HG03342 (cell line): ENCODE measurements at regions not wholly inside any gene's neighbourhood (a gene's known extent, or its start where the extent isn't known, plus 50 kb on each side); places are given as distances from the start of the nearest gene placed in this dataset.
A peak's percentile ranks its signal among the peaks of the same experiment; 100 is the strongest.
"Not testable (repeated sequence)": the region's sequence is repeated elsewhere in the genome, so short reads cannot be mapped to it uniquely, and the experiment has no call there.

Experiments
- ATAC-seq: cut with Tn5 transposase; IDR thresholded peaks from one replicate; pipeline ENCODE4 v1.9.1; 2021; ENCODE audit warnings: mild to moderate bottlenecking, moderate library complexity; ENCODE audit not compliant: unreplicated experiment

DNA sequence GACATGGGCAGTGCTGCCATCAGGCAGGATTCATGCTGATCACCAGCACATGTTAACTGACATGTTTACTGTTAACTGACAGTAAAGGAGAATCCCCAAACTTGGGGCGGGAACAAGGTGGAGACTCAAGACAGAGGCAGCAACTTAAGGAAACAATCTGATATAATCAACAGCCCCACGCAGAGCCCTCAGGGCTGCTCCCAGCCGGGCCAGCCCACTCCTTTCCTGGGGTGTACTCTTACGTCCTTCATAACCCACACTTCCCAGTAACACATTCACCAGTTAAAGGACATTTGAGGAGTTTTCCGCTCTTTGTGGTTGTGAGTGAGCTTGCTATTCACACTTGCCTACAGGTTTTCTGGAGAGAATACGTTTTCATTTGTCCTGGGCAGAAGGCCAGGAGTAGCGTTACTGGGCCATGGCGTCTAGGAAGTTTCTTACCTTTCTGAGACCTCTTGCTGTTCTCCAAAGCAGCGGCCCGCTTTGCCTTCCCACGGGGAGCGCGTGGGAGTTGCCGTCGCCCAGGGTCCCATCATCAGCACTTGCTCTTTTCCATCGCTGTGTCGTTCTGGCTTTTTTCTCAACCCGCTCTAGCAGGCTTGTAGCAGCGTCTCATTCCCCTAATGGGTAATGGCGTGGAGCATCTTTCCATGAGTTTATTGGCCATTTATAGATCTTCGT lies 56.4 kb downstream of the FOXF2 start:
- ATAC-seq, result no peak

DNA sequence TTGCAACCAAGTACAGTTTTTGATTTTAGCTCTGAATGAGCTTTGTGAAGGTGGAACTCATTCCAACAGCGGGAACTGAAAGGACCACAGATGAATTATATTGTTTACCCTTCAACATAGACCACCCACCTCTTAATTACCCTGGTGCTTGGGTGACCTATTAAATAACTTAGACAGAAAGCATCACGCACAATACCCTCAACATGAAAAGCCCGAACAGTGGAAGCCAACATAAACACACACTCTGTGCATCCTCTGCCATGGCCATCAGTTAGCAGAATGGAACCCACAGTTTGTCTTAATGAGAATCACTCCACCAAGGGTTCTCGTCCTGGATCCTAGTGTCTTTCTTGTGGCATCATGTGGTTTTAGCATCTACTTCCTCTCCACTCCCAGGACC lies 60.5 kb downstream of the FOXF2 start:
- ATAC-seq, result no peak

DNA sequence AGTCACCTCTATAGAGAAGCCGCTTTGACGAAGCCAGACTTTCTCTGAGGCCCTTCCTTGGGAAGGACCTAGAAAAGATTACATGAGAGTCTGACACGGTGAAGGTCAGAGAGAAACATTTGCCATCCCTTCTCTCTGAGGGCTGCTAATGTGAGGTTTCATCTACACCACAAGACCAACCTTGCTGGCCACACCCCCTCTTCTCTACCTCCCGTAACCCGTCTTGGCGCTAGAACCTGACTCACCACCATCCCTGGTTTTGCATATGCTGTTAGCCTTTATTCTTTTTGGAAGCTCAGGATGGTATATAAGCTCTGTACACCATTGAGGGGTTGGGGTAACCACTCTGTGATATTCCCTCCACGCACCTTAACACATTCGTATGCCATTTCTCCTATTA lies 63.6 kb downstream of the FOXF2 start:
- ATAC-seq, result no peak

DNA sequence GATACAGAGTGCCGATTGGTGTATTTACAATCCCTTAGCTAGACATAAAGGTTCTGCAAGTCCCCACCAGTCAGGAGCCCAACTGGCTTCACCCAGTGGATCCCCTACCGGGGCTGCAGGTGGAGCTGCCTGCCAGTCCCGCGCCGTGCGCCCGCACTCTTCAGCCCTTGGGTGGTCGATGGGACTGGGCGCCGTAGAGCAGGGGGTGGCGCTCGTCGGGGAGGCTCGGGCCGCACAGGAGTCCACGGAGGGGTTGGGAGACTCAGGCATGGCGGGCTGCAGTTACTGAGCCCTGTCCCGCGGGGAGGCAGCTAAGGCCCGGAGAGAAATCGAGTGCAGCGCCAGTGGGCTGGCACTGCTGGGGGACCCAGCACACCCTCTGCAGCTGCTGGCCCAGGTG lies 67.4 kb downstream of the FOXF2 start:
- ATAC-seq, result not testable (repeated sequence)

DNA sequence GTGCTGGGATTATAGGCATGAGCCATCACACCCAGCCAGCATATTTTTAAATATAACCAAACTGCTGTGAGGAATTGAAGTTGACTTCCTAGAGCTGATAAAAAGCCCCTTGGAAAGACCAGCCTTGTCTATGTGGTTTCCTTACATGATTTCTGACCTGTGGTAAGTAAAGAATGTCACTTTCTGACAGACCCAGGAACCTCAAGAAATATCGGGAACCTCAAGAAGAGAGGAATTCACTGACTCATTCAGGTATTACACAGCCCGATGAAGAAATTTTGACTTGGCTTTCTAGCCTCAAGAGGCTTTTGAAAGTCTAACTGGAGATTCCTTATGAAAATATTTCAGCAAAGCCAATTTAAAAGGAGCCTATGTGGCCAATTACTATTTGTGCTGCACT lies 71.8 kb downstream of the FOXF2 start:
- ATAC-seq, result no peak

DNA sequence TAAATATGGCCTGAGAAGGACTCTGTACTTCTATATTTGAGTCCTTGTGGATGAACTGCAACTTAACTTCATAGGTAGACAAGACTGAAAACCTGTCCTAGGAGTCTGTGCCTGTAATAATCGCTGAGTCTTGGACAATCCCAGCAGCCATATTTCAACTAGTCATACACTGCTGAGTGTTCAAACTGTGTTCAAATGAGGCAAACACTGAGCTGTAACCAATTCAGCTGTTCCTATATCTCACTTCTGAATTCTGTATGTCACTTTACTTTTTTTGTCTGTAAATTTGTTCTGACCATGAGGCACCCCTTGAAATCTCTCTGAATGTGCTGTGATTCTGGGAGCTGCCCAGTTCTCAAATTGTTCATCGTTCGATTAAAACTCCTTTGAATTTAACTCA lies 72.4 kb downstream of the FOXF2 start:
- ATAC-seq, result no peak

DNA sequence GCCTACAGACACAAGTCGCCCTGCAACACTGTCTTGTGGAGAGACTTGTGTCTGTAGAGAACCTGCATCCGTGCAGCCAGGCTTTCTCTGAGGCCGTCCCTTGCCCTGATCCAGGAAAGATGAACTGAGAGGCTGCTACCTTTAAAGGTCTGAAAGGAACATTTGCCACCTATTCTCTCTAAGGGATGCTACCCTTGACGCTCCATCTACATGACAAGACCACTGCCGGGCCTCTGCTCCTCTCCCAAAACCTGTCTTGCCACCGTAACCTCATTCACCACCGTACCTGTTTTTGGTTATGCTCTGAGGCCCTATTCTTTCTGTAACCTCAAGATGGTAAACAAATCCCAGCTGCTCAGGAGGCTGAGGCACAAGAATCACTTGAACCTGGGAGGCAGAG lies 73.9 kb downstream of the FOXF2 start:
- no peak for ATAC-seq

DNA sequence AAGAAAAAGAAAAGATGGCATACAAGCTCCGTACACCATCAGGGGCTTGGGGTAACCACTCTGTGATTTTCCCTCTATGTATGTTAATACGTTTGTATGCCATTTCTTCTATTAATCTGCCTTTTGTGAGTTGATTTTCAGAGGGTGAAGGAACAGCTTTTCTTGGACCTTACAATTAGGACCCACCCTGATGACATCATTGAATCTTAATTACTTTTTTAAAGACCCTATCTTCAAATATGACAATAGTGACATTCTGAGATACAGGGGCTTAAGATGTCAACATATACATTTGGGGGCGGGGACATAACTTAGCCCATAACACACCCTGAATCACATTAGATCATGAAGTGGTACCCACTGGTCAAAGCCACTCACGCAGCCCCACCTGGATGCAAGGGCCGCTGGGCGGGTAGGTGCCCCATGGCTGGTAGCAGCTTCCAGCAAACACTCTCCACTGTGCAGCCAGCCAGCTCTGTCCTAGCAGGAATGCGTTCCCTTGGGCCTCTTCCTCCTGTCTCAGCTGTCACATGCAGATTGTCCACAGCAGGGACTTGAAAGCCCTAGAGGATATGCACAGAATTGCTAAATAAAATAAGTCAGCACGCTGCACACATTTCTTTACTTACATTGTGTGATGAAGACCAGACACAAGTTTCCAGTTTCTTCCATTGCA lies 74.5 kb downstream of the FOXF2 start:
- ATAC-seq, result no peak

DNA sequence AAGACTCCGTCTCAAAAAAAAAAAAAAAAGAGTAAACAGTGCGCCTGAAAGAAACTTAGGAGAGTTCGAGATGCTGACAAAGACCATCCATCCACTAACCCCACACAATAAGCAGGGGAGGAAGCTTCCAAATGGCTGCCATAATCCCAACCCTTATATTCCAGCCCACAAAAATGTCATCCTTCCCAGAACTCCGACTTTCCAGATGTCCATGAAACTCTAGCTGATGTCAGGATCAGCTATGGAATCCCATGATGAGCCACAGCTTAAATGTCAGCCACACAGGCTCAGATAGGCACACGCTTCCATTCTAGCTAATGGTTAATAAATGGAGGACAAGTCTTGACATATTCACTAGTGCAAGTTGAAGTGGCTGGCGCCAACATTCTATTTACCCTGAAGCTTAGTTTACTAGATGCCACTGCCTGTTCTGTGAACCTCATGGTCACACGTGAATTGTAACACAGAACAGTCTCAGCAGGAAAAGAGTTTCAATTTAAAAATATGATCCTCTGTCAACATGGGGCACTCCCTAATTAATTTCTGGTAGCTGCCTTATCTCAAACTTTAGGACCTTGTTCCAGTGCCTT lies 75.5 kb downstream of the FOXF2 start:
- no peak for ATAC-seq

DNA sequence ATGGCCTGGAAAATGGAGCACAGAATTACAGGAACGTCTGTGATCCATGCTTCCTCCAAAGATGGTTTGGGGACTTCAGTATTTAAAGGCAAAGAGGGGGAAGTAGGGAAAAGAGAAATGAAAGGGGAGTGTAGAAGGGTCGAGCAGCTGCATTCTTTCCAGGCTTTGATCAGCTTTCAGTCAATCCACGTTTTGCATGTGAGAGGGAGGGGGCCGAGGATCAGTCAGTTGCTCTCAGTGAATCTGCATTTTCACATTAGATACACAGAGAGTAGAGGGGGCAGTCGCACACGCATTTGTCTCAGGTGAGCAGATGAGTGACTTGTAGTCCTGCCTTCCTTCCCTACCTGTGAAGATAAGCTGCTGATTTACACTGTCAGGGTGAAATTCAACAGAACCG lies 78.8 kb downstream of the FOXF2 start:
- ATAC-seq, result no peak

DNA sequence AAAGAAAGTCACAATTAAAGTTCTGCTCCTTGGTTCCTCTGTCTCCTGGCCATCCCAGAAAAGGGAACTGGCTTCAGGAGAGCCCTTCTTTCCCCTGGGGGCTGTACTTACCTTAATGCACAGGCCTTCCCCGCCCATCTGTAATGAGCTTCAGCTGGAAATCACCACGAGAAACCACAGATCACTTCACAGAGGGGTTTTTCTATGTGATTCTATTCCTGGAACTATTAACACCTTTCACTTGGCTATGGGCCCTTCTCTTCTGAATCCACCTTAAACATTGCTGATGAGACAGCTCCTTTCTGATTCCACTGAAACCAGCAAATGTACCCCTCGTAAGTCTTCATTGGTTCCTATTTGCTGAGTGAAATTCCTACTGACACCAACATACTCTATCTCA lies 80.7 kb downstream of the FOXF2 start:
- ATAC-seq, result peak; percentile 59

DNA sequence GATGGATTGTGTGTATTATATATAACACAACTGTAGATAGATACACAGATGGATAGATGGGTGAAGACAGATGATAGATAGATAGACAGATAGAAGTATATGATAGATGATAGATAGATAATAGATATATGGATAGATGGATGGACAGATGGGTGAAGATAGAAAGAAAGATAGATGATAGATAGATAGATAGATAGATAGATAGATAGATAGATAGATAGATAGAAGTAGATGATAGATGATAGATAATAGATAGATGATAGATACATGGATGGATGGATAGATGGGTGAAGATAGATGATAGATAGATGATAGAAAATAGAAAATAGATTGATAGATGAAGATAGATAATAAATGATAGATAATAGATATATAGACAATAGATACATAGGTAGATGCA lies 83.3 kb downstream of the FOXF2 start:
- no peak for ATAC-seq

DNA sequence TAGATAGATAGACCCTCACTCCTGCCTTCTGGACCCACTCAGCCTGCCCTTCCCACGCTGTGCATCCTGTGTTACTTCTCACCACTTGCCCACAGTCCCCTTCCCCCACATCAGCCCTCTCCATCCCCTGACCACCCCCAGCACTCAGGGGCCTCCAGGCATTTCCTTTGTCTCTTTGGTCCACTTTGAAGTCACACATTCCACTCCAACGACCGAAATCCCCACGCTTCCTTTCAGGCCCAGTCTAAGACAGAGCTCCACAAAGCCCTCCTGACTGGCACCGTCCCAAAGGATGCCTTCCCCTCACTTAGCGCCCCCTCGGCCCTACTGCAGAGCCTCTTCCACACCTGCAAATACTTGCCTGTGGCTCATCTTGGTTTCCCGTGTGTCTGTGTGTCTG lies 83.8 kb downstream of the FOXF2 start:
- ATAC-seq, result no peak

DNA sequence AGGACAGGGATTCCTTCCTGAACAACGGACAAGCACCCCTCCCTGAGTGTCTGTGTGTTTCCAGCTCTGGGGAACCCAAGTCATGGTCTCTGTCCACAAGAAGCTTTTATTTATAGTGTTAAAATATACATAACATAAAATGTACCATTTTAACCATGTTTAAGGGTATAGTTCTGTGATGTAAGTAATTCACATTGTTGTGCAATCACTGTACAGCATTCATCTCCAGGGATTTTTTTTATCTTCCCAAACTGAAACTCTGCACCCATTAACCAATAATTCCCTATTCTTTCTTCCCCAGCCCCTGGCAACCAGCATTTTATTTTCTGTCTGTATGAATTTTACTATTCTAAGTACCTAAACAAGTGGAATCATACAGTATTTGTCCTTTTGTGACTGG lies 84.2 kb downstream of the FOXF2 start:
- no peak for ATAC-seq

DNA sequence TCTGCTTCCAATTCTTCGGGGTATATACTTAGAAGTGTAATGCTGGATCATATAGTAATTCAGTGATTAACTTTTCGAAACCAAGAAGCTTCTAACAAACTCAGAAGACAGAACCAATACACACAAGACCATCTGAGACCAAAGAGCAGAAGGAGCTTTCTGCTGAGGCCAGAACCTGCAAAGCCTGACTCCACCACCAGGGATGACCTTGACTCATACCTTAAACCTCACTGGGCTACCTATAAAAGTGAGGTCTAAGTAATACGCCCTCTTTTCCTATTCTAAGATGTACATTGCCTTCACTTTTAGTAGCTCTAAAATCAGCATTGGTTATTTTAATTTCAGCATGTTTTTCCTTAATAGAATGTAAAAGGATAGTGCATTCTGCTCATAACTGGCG lies 84.8 kb downstream of the FOXF2 start:
- ATAC-seq, result no peak

DNA sequence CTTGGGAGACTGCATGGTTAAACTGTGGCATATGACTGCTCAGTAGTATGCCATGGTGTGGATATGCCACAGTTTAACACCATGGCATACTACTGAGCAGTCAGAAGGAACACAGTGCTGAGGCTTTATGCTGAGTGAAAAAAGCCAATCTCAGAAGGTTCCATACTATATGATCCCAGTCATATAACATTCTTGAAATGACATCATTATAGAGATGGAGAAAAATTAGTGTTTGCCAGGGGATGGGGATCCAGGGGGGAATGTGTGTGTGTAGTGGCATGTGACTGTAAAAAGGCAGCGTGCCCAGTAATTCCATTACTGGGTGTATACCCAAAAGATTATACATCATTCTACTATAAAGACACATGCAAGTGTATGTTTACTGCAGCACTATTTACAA lies 85.8 kb downstream of the FOXF2 start:
- ATAC-seq, result no peak

DNA sequence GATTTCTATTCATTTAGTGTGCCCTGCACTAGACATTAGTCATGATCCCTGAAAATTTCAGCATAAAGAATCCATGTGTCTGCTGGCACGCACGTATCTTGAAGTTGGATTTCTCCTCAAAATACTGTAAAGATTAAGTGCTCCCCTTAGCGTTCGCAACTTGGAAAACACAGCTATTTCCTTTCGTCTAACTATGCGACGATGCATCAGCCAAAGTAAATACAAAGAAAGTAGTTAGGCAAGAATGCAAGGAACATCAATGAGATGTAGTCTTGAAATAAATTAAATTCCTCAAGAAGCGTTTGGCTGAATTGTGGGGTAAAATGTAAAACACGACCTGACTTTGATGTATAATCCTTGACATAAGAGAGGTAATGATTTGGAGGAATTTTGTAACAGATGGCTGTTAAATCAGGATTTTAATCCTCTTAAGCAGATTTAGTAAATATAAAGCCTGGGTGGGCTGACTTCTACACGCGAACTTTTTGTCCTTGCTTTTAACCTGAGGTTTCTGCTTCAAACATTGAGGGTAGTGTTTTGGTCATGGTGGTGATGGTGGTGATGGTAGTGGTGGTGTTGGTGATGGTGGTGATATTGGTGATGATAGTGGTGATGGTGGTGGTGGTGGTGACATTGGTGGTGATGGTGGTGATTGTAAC lies 88.2 kb downstream of the FOXF2 start:
- no peak for ATAC-seq

DNA sequence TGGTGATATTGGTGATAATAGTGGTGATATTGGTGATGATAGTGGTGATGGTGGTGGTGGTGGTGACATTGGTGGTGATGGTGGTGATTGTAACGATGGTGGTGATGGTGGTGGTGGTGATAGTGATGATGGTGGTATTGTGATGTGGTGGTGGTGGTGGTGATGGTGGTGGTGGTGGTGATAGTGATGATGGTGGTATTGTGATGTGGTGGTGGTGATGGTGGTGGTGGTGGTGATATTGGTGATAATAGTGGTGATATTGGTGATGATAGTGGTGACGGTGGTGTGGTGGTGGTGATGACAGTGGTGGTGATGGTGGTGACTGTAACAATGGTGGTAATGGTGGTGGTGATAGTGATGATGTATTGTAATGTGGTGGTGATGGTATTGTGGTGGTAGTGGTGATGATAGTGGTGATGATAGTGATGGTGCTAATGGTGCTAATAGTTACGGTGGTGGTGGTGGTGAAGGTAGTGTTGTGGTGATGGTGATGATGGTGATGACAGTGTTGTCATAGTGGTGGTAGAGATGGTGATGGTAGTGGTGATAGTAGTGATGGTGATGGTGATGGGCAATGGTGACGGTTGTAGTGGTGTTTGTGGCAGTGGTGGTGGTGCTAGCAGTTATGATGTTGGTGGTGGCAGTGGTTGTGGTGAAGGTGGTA lies 88.9 kb downstream of the FOXF2 start:
- not testable (repeated sequence) for ATAC-seq

DNA sequence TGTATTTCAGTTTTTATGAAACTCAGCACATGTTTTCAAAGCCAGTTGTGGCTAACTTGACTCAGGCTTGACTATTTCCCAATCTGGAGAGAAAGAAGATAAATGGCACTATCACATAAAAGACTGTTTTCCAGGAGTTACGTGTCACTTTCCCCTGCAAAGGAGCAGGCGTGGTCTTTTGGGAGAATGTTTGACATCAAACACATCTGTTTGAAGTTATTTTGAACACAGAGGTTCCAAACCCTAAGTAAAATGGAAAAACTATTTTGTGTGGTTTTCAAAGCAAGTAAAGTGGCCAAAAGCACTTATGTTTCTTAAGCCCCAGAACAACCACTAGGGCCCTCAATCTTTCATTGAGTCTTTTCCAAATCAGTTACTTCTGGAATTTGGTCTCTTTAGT lies 89.7 kb downstream of the FOXF2 start:
- ATAC-seq, result no peak

DNA sequence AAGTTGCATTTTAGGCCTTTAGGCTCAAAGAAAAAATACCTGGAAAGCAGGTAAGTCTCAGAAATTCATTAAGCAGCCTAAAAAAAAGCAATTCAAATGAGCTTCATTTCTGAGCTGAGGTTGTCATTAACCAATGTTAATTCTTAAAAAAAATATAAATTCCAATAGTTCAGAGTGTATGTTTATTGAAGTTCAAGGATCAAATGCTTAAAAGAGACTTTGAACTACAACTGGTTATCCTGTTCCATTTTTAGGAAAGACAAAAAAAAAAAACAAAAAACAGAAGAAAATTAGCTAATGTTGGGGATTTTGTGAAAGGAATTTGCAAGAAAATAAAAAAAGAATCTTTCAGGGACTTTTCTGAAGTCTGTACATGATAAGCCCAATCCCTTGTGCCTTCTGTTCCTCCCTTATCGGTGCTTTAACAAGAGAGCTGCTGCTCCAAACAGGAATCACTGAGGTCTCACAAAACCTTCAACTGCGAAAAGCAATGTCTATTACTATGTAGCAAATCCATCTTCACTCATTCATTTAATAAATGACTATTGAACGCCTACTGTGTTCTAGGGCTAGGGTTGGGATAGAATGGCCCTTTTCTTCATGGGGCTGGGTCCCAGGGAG lies 90.3 kb downstream of the FOXF2 start:
- no peak for ATAC-seq

DNA sequence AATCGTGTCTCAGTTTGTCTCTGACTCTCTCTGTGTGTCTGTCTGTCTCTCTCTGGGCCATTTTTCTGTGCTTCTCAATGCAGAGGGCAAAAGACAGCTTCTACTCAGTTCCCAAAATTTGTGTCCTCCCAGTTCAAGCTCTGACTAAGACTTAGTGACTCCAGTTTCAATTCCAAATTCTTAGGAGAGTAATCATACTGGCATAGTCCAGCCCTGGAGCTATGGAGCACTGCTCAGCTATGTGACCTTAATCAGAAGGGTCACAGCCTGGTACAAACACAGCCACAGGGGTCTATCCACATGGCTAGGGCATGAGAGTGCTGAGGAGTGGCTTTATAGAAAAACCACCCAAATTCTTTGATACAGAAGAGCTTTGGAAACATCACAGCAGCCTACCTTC lies 91.9 kb downstream of the FOXF2 start:
- ATAC-seq, result no peak
